Bronchial epithelial cell (primary cell): ENCODE measurements at regions not wholly inside any gene's neighbourhood (a gene's known extent, or its start where the extent isn't known, plus 50 kb on each side); places are given as distances from the start of the nearest gene placed in this dataset.

Experiments
- DNase-seq: peaks from one replicate; pipeline ENCODE4 v3.0.0-alpha.2; 2010; ENCODE audit warnings: low read depth
- FAIRE-seq: peaks from 2 replicates; lab custom pipeline; 2011; peaks lifted over from hg19 to GRCh38; lab: Jason Lieb, UNC
- H3K27me3 ChIP-seq: 2 replicates; pipeline ENCODE4 v1.5.1; 2011; ENCODE audit warnings: low read length; ENCODE audit not compliant: control insufficient read depth, insufficient read depth
- H3K36me3 ChIP-seq: 2 replicates; pipeline ENCODE4 v1.5.1; 2011; ENCODE audit warnings: low read length; ENCODE audit not compliant: control insufficient read depth, insufficient read depth
- H3K4me3 ChIP-seq: 2 replicates; pipeline ENCODE4 v1.5.1; 2011; ENCODE audit warnings: mild to moderate bottlenecking, low read depth, low read length, control low read depth
- CTCF ChIP-seq: IDR thresholded peaks from 2 replicates; pipeline ENCODE4 v1.5.1; 2011; ENCODE audit warnings: mild to moderate bottlenecking, moderate library complexity, low read length, control low read depth, inconsistent platforms; ENCODE audit not compliant: insufficient read depth, severe bottlenecking

- DNase-seq = no peak
- Histone ChIP-seq H3K4me3 (no peak overlapping the region), H3K27me3 (no peaks in the 10 kb centered on the region), H3K36me3 (no peaks in the 10 kb centered on the region)
- TF ChIP-seq CTCF = no peak
- no peak for FAIRE-seq
These were observed 91.9 kb upstream of the PIK3CG start for GRCh38 chr7:106773228-106773627.

- no peaks in the 10 kb centered on the region for H3K36me3 ChIP-seq
- H3K4me3 ChIP-seq = no peak overlapping the region
- no peaks in the 10 kb centered on the region for H3K27me3 ChIP-seq
- FAIRE-seq (no peak), DNase-seq (no peak)
- TF ChIP-seq CTCF = no peak
These were observed 91.4 kb upstream of the PIK3CG start for GRCh38 chr7:106773721-106774120.

- FAIRE-seq = no peak
These were observed 90.8 kb upstream of the PIK3CG start for GRCh38 chr7:106774213-106774767.

GRCh38 chr7:106774768-106775551, 90.1 kb upstream of the PIK3CG start:
- Histone ChIP-seq H3K4me3 (no peak overlapping the region), H3K27me3 (no peaks in the 10 kb centered on the region), H3K36me3 (no peaks in the 10 kb centered on the region)
- DNase-seq = no peak
- FAIRE-seq = no peak
- no peak for TF ChIP-seq CTCF

More at GRCh38 chr7:106774213-106774767, 90.8 kb upstream of the PIK3CG start:
- Histone ChIP-seq H3K36me3 (no peaks in the 10 kb centered on the region), H3K27me3 (no peaks in the 10 kb centered on the region), H3K4me3 (no peak overlapping the region)
- TF ChIP-seq CTCF = no peak
- no peak for DNase-seq

- no peaks in the 10 kb centered on the region for H3K36me3 ChIP-seq
- H3K27me3 ChIP-seq = no peaks in the 10 kb centered on the region
- no peak overlapping the region for H3K4me3 ChIP-seq
- FAIRE-seq = no peak
- TF ChIP-seq CTCF = no peak
- DNase-seq = peak; percentile 87
These were observed 89.5 kb upstream of the PIK3CG start for GRCh38 chr7:106775552-106775936.
